NCI-H1092 (cell line): ENCODE measurements at regions not wholly inside any gene's neighbourhood (a gene's known extent, or its start where the extent isn't known, plus 50 kb on each side); places are given as distances from the start of the nearest gene placed in this dataset.

ENCODE experiments used
- DNase-seq: peaks from one replicate; lab custom pipeline; 2025; lab: John Stamatoyannopoulos, UW

DNA sequence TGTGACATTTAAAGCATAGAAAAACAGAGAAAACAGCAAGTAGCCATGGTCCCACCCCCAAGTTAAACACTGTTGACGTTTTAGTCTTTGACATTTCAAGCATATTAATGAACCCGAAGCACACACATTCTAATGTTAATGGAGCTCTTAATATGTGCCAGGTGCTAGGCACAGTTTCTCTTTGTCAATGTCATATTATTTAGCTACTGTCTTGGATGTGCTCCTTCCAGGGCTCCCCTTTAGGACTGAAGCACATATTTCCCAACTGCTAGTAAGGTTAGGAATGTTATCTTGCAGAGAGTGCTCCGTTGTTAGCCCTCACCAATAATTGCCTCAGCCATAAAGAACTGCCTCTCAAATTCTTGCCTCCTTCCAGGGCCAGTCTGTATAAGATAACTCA lies 716.6 kb upstream of the TENM4 start:
- DNase-seq: no peak

DNA sequence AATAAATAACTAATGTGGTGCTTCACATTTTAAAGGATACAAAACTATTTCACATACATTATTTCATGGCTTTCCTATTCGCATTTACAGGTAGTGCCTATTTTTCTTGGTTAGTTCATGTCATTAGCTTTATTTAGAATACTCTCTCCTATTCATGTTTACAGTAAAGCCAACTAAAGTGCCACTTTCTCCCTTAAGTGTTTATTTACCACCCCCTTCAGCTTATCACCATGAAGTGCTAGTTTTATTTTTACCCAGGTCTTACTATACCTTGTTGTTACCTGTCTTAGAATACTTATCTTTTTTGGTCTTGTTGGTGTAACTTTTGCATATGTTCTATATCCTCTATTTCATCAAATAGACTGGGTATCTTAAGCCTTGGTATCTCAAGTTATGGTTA lies 715.2 kb upstream of the TENM4 start:
- no peak for DNase-seq

GRCh38 chr11:80155412-80156017 lies 714.7 kb upstream of the TENM4 start:
- no peak for DNase-seq

GRCh38 chr11:80146232-80146631 lies 705.4 kb upstream of the TENM4 start:
- DNase-seq: no peak

DNA sequence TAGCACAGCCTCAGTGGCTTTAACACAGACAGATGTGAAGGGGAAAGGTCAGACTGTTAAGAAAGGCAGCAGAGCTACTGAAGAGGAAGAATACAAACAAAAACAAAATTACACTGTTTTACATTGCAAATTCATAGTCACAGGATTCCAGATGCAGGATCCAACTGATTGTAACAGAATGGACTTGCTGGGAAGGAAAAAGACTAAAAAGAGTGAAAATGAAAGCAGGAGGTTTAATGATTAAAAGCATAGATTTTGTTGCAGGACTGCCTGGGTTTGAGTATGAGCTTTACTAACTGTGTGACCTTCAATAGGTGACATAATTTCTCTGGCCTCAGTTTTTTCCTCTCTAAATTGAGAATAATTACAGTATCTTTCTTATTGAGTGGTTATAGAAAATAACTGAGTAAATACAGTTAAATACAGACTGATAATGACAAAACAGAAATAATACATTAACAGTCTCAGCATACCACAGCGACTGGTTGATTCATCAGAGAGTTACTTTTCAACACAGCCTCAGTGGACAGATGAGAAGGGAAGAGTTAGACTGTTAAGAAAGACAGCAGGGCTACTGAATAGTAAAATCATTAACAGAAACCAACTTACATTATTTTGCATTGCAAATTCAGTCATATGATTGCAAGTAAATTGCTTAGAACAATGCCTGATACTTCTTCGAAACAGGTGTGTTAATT lies 704.2 kb upstream of the TENM4 start:
- no peak for DNase-seq

DNA sequence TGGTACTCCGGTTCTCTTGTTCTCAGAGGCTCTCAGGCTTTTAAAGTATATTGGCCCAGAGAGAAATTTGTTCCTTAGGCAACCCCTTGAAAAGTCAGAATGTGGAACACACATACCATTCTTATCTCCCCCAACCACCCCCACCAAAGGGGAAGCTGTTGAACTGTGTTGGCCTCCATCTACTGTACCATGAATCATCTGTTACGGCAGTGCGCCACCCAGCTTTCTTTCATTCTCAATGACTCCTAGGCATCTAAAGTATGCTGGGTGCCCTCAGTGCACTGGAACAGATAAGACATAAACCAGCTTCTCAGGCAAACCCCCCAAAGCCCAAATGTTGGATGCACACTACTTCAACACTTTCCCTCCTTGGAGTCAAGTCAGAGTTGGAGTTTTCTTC lies 696.2 kb upstream of the TENM4 start:
- no peak for DNase-seq

DNA sequence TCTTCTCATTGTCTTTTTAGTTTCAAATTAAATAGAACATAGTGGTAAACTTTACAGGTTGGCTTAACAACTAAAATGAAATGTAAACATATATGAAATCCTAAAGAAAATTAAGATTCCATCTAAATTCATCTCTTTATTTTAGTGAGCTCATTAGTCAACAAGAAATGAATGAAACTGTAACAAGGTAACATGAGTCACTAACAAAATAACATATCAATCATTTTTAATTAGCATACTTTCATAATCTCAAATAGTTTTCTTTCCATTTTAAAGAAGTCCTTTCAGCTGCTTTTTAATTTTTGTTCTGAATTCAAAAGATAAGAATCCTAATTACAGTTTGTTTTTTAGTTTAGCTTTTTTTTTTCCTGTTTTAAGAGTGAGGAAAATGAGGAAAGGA lies 688.6 kb upstream of the TENM4 start:
- no peak for DNase-seq

DNA sequence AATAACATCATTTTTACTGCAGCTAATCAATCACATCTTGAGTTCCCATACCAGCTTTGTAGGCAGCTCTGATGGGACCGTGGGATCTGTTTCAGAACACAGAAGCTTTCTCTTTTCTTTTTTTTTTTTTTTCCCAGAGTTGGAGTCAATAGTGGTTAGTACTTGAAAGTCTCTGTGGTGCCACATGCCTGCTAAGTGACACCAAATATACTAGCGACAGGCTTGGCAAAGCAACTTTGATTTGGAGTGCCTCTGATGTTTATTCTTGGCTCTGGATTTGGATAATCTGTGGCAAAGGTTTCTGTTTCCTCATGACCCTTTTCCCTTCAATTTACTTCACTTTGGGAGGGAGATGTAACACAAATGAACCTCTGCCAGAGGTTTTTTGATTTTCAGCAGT lies 681.4 kb upstream of the TENM4 start:
- DNase-seq: no peak

DNA sequence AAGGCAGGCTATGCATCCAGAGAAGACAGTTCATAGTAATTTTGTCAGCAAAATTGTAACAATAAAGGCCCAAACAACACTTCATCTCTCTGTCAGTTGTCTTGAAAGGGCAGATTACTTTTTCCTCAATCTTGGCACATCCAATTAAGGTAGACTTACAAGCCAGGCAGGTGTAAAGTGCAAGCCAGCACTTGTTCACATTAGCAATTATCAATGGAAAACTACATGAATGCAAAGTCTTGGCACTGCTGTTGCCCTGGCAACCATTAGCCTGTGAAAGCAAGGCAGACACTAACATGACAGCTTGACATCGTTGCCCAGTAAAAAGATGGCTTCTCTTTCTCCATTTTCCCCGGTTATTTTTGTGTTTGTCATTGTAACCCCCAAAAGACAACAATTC lies 677.2 kb upstream of the TENM4 start:
- DNase-seq: no peak

DNA sequence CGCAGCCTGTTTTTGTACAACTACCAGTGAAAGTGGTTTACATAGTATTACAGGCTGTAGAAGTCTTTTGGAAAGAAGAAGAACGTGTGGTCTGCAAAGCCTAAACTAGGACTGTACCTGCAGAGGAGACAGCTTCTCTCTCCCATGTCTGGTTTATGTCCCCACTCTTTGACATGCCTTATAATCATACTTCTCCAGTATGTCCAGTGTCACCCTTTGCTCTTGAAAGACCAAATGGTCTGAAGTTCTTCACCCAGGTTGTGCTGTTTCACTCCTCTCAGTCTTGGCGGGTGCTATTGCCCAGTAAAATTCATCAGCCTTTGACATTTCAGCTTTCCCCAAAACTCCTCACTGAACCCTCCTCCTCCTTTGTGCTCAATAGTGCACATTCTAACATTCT lies 676.0 kb upstream of the TENM4 start:
- no peak for DNase-seq

GRCh38 chr11:80109652-80110051 lies 668.8 kb upstream of the TENM4 start:
- no peak for DNase-seq

DNA sequence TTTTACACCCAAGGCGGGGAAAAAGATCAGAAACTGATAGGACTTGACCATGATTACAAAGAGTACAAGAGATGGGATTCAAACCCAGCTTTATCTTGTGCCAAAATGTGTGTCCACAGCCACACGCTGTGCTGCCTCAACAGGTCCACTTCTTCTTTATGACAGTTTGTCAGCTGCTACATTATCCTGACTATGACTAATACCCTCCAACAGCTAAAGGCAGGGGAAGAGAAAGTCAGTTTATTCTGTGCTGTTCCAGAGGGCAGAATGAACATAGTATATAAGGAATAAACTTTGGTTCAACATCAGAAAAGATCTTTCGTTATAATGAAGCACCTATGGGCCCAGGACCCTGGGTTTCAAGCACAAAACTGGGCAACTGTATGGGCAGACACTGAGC lies 668.2 kb upstream of the TENM4 start:
- no peak for DNase-seq

GRCh38 chr11:80107415-80107814 lies 666.6 kb upstream of the TENM4 start:
- DNase-seq: no peak

DNA sequence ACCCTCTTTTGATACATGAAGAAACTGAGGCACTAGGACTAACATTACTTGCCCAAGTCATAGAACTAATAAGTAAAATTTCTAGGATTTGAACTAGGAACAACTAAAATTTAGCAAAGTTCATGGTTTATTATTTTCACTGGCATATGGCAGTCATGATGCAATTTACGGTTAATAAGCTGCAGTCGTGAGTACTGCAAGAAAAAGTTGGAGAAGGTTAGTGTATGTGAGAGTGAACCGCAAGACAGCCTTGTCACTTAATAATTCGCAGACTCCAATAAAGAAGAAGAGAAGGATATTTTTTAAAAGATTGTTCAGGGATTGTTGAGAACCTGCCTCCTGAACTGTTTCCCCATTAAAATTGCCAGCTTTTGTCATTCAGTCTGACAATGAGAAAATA lies 663.4 kb upstream of the TENM4 start:
- no peak for DNase-seq

- DNase-seq: no peak
These were observed 662.5 kb upstream of the TENM4 start for GRCh38 chr11:80103142-80103859.

DNA sequence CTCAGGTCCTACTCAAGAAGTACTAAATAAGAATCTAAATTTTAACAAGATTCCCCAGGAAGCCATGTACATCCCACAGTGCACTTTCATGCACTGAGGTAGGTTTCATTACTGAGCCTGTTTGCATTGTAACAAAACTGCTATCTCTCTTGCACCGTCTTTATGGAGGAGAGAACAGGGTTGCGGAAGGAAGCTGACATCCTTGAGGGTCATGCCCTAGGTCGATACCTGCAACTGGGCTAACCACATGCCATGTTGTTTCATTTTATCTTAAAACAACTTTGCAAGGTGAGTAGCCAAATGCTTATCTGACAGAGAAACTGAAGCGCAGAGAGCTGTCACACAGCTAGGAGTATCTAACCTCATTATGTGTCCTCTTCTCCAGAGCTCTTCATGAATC lies 656.3 kb upstream of the TENM4 start:
- no peak for DNase-seq

GRCh38 chr11:80096736-80097135 lies 655.9 kb upstream of the TENM4 start:
- DNase-seq: no peak

- DNase-seq: no peak
These were observed 645.7 kb upstream of the TENM4 start for GRCh38 chr11:80086496-80087055.

DNA sequence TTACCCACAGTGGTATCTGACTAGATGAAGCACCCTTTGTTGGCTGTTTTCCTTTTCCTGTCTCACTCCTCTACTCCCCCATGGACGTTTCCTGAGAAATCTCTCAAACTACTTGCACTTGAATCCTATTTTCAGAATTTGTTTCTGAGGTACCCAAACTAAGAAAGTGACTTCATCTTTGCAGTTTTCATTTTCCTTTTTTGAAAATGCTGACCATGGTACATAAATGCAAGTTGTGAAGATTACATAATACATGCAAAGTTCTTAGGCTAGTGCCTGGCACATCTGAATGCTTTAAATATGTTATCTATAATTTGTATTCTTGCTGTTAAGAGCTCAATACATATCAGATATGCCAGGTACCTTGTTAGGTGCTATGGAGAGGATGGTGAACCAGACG lies 644.7 kb upstream of the TENM4 start:
- no peak for DNase-seq

GRCh38 chr11:80084608-80085007 lies 643.8 kb upstream of the TENM4 start:
- DNase-seq: no peak

GRCh38 chr11:80083531-80083951 lies 642.7 kb upstream of the TENM4 start:
- no peak for DNase-seq

DNA sequence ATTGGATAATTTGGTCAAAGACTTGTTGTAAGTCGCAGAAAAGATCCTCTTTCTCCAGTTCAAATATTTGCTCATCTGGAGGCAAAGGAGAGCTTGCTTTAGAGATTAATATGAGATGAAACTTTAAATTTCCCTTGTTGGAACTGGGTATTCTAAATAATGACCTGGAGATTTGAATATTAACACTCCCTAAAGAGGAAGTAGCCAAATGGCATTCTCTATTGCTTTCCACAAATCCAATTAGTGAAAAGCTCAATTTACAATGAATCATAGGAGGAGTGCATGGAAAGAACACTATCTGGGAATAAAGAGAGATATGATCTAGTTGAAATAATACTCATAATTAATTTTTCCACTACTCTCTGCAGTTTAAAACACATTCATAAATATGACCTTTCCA lies 641.6 kb upstream of the TENM4 start:
- no peak for DNase-seq

DNA sequence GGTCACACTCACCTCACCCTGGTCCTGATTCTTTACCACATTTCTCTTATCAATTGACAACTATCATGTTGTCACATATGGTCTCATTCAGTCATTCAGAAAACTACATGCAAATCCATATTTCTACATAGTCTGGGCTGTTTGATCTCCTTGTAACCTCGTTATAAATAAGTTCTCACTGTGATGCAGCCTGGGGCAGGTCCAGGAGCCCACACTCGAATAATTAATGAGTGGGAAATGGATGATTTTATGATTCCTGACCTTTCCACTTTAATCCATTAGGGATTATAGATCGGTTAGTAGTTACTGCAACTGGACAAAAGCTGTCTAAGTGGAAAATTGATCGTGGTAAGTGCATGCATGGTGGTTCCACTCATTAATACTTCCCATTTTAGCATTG lies 636.3 kb upstream of the TENM4 start:
- no peak for DNase-seq
